Heart left ventricle (tissue), 16 donors: ENCODE measurements at regions not wholly inside any gene's neighbourhood (a gene's known extent, or its start where the extent isn't known, plus 50 kb on each side); places are given as distances from the start of the nearest gene placed in this dataset.

ENCODE experiments used
- ATAC-seq, 4 donors: fragments of 200-7000 bp; cut with Tn5 transposase; one replicate each; pipeline ENCODE4 v1.9.1; 2020 to 2022; ENCODE audit warnings: moderate library complexity in 4 of 4, mild to moderate bottlenecking in 3 of 4, moderate number of reproducible peaks in 1 of 4
- DNase-seq, 5 donors: peaks; one replicate each; pipeline ENCODE4 v3.0.0-alpha.2; 2020
- H3K27ac ChIP-seq, 12 donors: fragments of 200-600 bp; sonication (generic) in 4 of 12; one replicate each; pipeline versions ENCODE4 v1.5.0 to v1.8.0; 2016 to 2022; ENCODE audit warnings: mild to moderate bottlenecking in 2 of 12
- H3K27me3 ChIP-seq, 9 donors: fragments of 200-600 bp; sonication (generic) in 2 of 9; one replicate each; pipeline versions ENCODE4 v1.5.1 to v1.8.0; 2016 to 2022; ENCODE audit warnings: mild to moderate bottlenecking in 3 of 9
- H3K36me3 ChIP-seq, 9 donors: fragments of 200-600 bp; sonication (generic) in 2 of 9; one replicate each; pipeline versions ENCODE4 v1.5.0 to v1.8.0; 2018 to 2022; ENCODE audit warnings: mild to moderate bottlenecking in 2 of 9
- H3K4me1 ChIP-seq, 12 donors: fragments of 200-600 bp; sonication (generic) in 4 of 12; one replicate each; pipeline versions ENCODE4 v1.5.0 to v1.8.0; 2016 to 2022; ENCODE audit warnings: mild to moderate bottlenecking in 3 of 12
- H3K4me3 ChIP-seq, 12 donors: fragments of 200-600 bp; sonication (generic) in 4 of 12; one replicate each; pipeline versions ENCODE4 v1.5.0 to v1.8.0; 2017 to 2022; ENCODE audit warnings: mild to moderate bottlenecking in 9 of 12, moderate library complexity in 4 of 12
- H3K9me3 ChIP-seq, 12 donors: fragments of 200-600 bp; sonication (generic) in 4 of 12; one replicate each; pipeline versions ENCODE4 v1.5.0 to v1.8.0; 2016 to 2022; ENCODE audit warnings: mild to moderate bottlenecking in 1 of 12
- CTCF ChIP-seq, 12 donors: fragments of 200-600 bp; sonication (generic) in 4 of 12; IDR thresholded peaks; one replicate each; pipeline versions ENCODE4 v1.5.0 to v1.8.0; 2018 to 2022; ENCODE audit warnings: antibody characterized with exemption in 12 of 12, mild to moderate bottlenecking in 5 of 12
- POLR2A ChIP-seq, 2 donors: fragments of 450-650 bp; IDR thresholded peaks; one replicate each; pipeline ENCODE4 v1.6.1; 2017; ENCODE audit warnings: antibody characterized with exemption in 2 of 2, mild to moderate bottlenecking in 2 of 2, moderate library complexity in 2 of 2
- WGBS, 4 donors: extraction: QIAGEN DNeasy Blood & Tissue Kit in 2 of 4; methylation state at CpG; one replicate each; pipeline versions ENCODE4 v1.1.5 to v1.1.7; 2013 to 2018; 5-methylcytosine and 5-hydroxymethylcytosine counted together
- intact Hi-C, 10 donors: fragments of 100-400 bp; cut with DNase I; formaldehyde crosslinking; loops; one replicate each; pipeline versions ENCODE4 v1.11.1 to v1.14.2; 2022
- donor health status: ischemic (EF 13 %, LVEDD 7.1; RV severe dilation, severe dysfunction).
- donor health status: healthy with polysubstance abuse.
- donor health status: DM: no; HTN: yes; CAD: no.
- donor health status: DM: no; HTN: no; CAD: no.
- donor health status: ischemic (EF 25% LVEDD 6.9; RV normal size, moderate dysfunction).
- donor health status: ischemic (EF 25% LVEDD 5.7; RV mildly dilated, moderate dysfunction).
- donor health status: healthy.
- donor health status: DM: yes; HTN: yes; CAD: no.
- donor health status: ischemic (EF 35%, LVEDD 5.7; RV mildly dilated, moderate dysfunction).
- donor health status: nonischemic (EF 11% LVEDD 7.7; RV severe dilation, severe dysfunction).
- donor health status: DM: yes; HTN: yes; CAD: no.
- donor health status: PGD.
- donor health status: ischemic (EF 29% LVEDD 5.4; RV normal size, mild dysfunction).
- donor health status: nonischemic (EF 23%, LVEDD 6.1; RV moderate dilation, normal function).

- WGBS, 4 donors: 78 to 90% (median 80%) methylated on average over 3 of the region's 3 CpGs
- Histone ChIP-seq H3K9me3 (peaks cover 0 to 20% (median 0%) of the 10 kb centered on the region in 12 donors), H3K27me3 (no peaks in the 10 kb centered on the region), H3K27ac (no peak overlapping the region), H3K36me3 (no peaks in the 10 kb centered on the region), H3K4me1 (no peaks in the 10 kb centered on the region), H3K4me3 (no peak overlapping the region)
- intact Hi-C loops: no loop called here
- DNase-seq (no peak), ATAC-seq (peak in 1 of 4 donors; percentile 24)
- TF ChIP-seq CTCF (IDR thresholded peaks at IDR 0.05): no peak
- no peak for TF ChIP-seq POLR2A (IDR thresholded peaks at IDR 0.05)
Measured at GRCh38 chr7:9890092-9890491, 1083.6 kb upstream of the PHF14 start.

GRCh38 chr7:9891056-9891455 lies 1082.6 kb upstream of the PHF14 start:
- no peak for TF ChIP-seq POLR2A (IDR thresholded peaks at IDR 0.05)
- H3K4me3 ChIP-seq: no peak overlapping the region
- H3K27me3 ChIP-seq: no peaks in the 10 kb centered on the region
- H3K9me3 ChIP-seq: peaks cover 0 to 28% (median 3%) of the 10 kb centered on the region in 12 donors
- no peak overlapping the region for H3K27ac ChIP-seq
- no peaks in the 10 kb centered on the region for H3K36me3 ChIP-seq
- 59 to 76% (median 71%) methylated on average over 3 of the region's 3 CpGs for WGBS, 4 donors
- no peak for DNase-seq
- H3K4me1 ChIP-seq: no peaks in the 10 kb centered on the region
- intact Hi-C loops: no loop called here
- ATAC-seq: no peak

GRCh38 chr7:9900339-9900738 lies 1073.3 kb upstream of the PHF14 start:
- no peak for ATAC-seq
- no peak for DNase-seq
- Histone ChIP-seq H3K36me3 (no peaks in the 10 kb centered on the region), H3K27ac (no peak overlapping the region), H3K4me1 (no peaks in the 10 kb centered on the region), H3K4me3 (no peak overlapping the region), H3K27me3 (no peaks in the 10 kb centered on the region), H3K9me3 (peaks cover 0 to 52% (median 12%) of the 10 kb centered on the region in 12 donors)
- whole genome bisulfite sequencing, 4 donors: 57 to 64% (median 63%) methylated on average over 2 of the region's 2 CpGs
- intact Hi-C loops: no loop called here
- TF ChIP-seq CTCF (IDR thresholded peaks at IDR 0.05) (no peak), POLR2A (IDR thresholded peaks at IDR 0.05) (no peak)

- TF ChIP-seq CTCF (IDR thresholded peaks at IDR 0.05) (no peak), POLR2A (IDR thresholded peaks at IDR 0.05) (no peak)
- no peaks in the 10 kb centered on the region for H3K36me3 ChIP-seq
- H3K27me3 ChIP-seq: no peaks in the 10 kb centered on the region
- intact Hi-C loops: no loop called here
- no peak overlapping the region for H3K4me3 ChIP-seq
- DNase-seq (no peak), ATAC-seq (no peak)
- 73 to 79% (median 77%) methylated on average over 3 of the region's 3 CpGs for WGBS, 4 donors
- H3K4me1 ChIP-seq: no peaks in the 10 kb centered on the region
- H3K9me3 ChIP-seq: peaks cover 0 to 9% (median 0%) of the 10 kb centered on the region in 12 donors
- H3K27ac ChIP-seq: no peak overlapping the region
Measured at GRCh38 chr7:9921326-9921725, 1052.3 kb upstream of the PHF14 start.

GRCh38 chr7:9937944-9938631 lies 1035.6 kb upstream of the PHF14 start:
- H3K4me1 ChIP-seq: no peaks in the 10 kb centered on the region
- 60 to 78% (median 74%) methylated on average over 2 of the region's 2 CpGs for WGBS, 4 donors
- H3K9me3 ChIP-seq: no peaks in the 10 kb centered on the region
- H3K27ac ChIP-seq: no peak overlapping the region
- no peak for DNase-seq
- intact Hi-C loops: no loop called here
- H3K27me3 ChIP-seq: no peaks in the 10 kb centered on the region
- H3K4me3 ChIP-seq: peak overlapping the region in 1 of 12 donors; percentile 28
- H3K36me3 ChIP-seq: no peaks in the 10 kb centered on the region
- TF ChIP-seq CTCF (IDR thresholded peaks at IDR 0.05) (no peak), POLR2A (IDR thresholded peaks at IDR 0.05) (no peak)
- ATAC-seq: peak in 1 of 4 donors; percentile 59
